ENCODE measurements at regions not wholly inside any gene's neighbourhood (a gene's known extent, or its start where the extent isn't known, plus 50 kb on each side); places are given as distances from the start of the nearest gene placed in this dataset.

- Mint-ChIP-seq H3K4me1 (ENCODE audit: low read depth) (no peaks in the 10 kb centered on the region), H3K4me3 (ENCODE audit: low read depth) (no peak overlapping the region), H3K9me3 (ENCODE audit: low read depth) (no peaks in the 10 kb centered on the region), H3K36me3 (ENCODE audit: insufficient read depth) (no peaks in the 10 kb centered on the region), H3K27me3 (no peaks in the 10 kb centered on the region), H3K27ac (no peak overlapping the region)
- TF ChIP-seq CTCF (IDR thresholded peaks at IDR 0.05; ENCODE audit: unreplicated experiment) = no peak
- no peak for DNase-seq (ENCODE audit: low spot score, unreplicated experiment)
Measured at GRCh38 chr3:120524171-120524923, 71.8 kb upstream of the NDUFB4 start.

GRCh38 chr3:120516136-120516535 lies 65.3 kb upstream of the FSTL1 start:
- no peak for TF ChIP-seq CTCF (IDR thresholded peaks at IDR 0.05; ENCODE audit: unreplicated experiment)
- H3K4me3 Mint-ChIP-seq (ENCODE audit: low read depth) = no peak overlapping the region
- peaks cover 11% of the 10 kb centered on the region for H3K27me3 Mint-ChIP-seq
- H3K36me3 Mint-ChIP-seq (ENCODE audit: insufficient read depth) = peaks cover 1% of the 10 kb centered on the region
- no peaks in the 10 kb centered on the region for H3K4me1 Mint-ChIP-seq (ENCODE audit: low read depth)
- no peaks in the 10 kb centered on the region for H3K9me3 Mint-ChIP-seq (ENCODE audit: low read depth)
- no peak overlapping the region for H3K27ac Mint-ChIP-seq
- DNase-seq (ENCODE audit: low spot score, unreplicated experiment) = no peak

GRCh38 chr3:120512655-120513054 lies 61.9 kb upstream of the FSTL1 start:
- peaks cover 9% of the 10 kb centered on the region for H3K9me3 Mint-ChIP-seq (ENCODE audit: low read depth)
- no peak overlapping the region for H3K27ac Mint-ChIP-seq
- no peaks in the 10 kb centered on the region for H3K4me1 Mint-ChIP-seq (ENCODE audit: low read depth)
- TF ChIP-seq CTCF (IDR thresholded peaks at IDR 0.05; ENCODE audit: unreplicated experiment) = no peak
- peaks cover 11% of the 10 kb centered on the region for H3K27me3 Mint-ChIP-seq
- peaks cover 3% of the 10 kb centered on the region for H3K36me3 Mint-ChIP-seq (ENCODE audit: insufficient read depth)
- no peak for DNase-seq (ENCODE audit: low spot score, unreplicated experiment)
- H3K4me3 Mint-ChIP-seq (ENCODE audit: low read depth) = no peak overlapping the region

- Mint-ChIP-seq H3K27me3 (no peaks in the 10 kb centered on the region), H3K4me3 (ENCODE audit: low read depth) (no peak overlapping the region), H3K36me3 (ENCODE audit: insufficient read depth) (peaks cover 2% of the 10 kb centered on the region), H3K9me3 (ENCODE audit: low read depth) (peaks cover 9% of the 10 kb centered on the region), H3K27ac (no peak overlapping the region), H3K4me1 (ENCODE audit: low read depth) (no peaks in the 10 kb centered on the region)
- peak; percentile 70 for TF ChIP-seq CTCF (IDR thresholded peaks at IDR 0.05; ENCODE audit: unreplicated experiment)
- no peak for DNase-seq (ENCODE audit: low spot score, unreplicated experiment)
Measured at GRCh38 chr3:120506828-120507774, 56.3 kb upstream of the FSTL1 start.

- H3K27ac Mint-ChIP-seq = no peak overlapping the region
- H3K4me3 Mint-ChIP-seq (ENCODE audit: low read depth) = no peak overlapping the region
- no peak for DNase-seq (ENCODE audit: low spot score, unreplicated experiment)
- peaks cover 9% of the 10 kb centered on the region for H3K9me3 Mint-ChIP-seq (ENCODE audit: low read depth)
- peaks cover 2% of the 10 kb centered on the region for H3K36me3 Mint-ChIP-seq (ENCODE audit: insufficient read depth)
- TF ChIP-seq CTCF (IDR thresholded peaks at IDR 0.05; ENCODE audit: unreplicated experiment) = no peak
- H3K27me3 Mint-ChIP-seq = no peaks in the 10 kb centered on the region
- no peaks in the 10 kb centered on the region for H3K4me1 Mint-ChIP-seq (ENCODE audit: low read depth)
Measured at GRCh38 chr3:120506076-120506827, 55.5 kb upstream of the FSTL1 start.
